Adrenal gland (tissue), 5 donors: ENCODE measurements at regions not wholly inside any gene's neighbourhood (a gene's known extent, or its start where the extent isn't known, plus 50 kb on each side); places are given as distances from the start of the nearest gene placed in this dataset.

Experiments used
- POLR2A ChIP-seq, 2 donors: fragments of 450-650 bp; IDR thresholded peaks; one replicate each; pipeline ENCODE4 v1.6.1; 2017; ENCODE audit warnings: antibody characterized with exemption in 2 of 2, mild to moderate bottlenecking in 2 of 2, moderate library complexity in 1 of 2
- TF ChIP-seq, protein P1 (sequence below), 6 experiments: fragments of 450-650 bp in 4 of 6; fragments of 200-600 bp in 2 of 6; sonication (generic) in 1 of 6; IDR thresholded peaks; 1 replicate in 5 of 6; 2 replicates in 1 of 6; pipeline versions ENCODE4 v1.5.1 to v1.8.0; 2016 to 2021; ENCODE audit warnings: antibody characterized with exemption in 6 of 6, mild to moderate bottlenecking in 2 of 6, moderate library complexity in 1 of 6
- donor health status: DM: no; HTN: no; CAD: no.

DNA sequence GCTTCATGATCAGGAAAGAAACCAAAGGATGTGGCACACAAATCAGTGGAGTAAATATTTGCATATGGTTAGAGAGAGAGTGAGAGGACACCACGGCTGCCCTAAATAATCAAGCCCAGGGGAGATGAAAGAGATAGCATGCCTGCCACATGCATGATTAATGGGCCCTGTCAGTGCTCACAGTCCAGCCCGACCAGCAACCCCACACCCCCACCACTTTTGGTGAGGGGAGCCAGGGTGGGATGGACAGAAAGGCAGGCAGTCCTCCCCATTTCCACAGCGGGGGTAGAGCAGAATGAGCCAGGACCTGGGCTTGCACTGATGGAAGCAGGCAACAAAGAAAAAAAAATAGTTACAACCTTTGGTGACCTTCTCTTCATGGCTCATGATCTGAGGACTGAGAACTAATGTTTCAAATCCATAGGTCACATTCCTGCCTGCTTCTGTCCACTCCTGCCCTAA is 545.0 kb downstream of the ETS1 start:
- TF ChIP-seq, protein P1, sequence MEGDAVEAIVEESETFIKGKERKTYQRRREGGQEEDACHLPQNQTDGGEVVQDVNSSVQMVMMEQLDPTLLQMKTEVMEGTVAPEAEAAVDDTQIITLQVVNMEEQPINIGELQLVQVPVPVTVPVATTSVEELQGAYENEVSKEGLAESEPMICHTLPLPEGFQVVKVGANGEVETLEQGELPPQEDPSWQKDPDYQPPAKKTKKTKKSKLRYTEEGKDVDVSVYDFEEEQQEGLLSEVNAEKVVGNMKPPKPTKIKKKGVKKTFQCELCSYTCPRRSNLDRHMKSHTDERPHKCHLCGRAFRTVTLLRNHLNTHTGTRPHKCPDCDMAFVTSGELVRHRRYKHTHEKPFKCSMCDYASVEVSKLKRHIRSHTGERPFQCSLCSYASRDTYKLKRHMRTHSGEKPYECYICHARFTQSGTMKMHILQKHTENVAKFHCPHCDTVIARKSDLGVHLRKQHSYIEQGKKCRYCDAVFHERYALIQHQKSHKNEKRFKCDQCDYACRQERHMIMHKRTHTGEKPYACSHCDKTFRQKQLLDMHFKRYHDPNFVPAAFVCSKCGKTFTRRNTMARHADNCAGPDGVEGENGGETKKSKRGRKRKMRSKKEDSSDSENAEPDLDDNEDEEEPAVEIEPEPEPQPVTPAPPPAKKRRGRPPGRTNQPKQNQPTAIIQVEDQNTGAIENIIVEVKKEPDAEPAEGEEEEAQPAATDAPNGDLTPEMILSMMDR (IDR thresholded peaks at IDR 0.05): no peak
- no peak for TF ChIP-seq POLR2A (IDR thresholded peaks at IDR 0.05)
